Neural progenitor cell (in vitro differentiated cells): ENCODE measurements at regions not wholly inside any gene's neighbourhood (a gene's known extent, or its start where the extent isn't known, plus 50 kb on each side); places are given as distances from the start of the nearest gene placed in this dataset.
A peak's percentile ranks its signal among the peaks of the same experiment; 100 is the strongest.

Experiments
- DNase-seq: peaks from one replicate; pipeline ENCODE4 v3.0.0-alpha.2; 2016; ENCODE audit warnings: low spot score
- H2AFZ ChIP-seq: fragments of 200-600 bp; sonication (generic); replicated peaks from 2 replicates; pipeline ENCODE4 v1.6.1; 2016; ENCODE audit warnings: antibody characterized with exemption
- H3F3A ChIP-seq: fragments of 200-600 bp; sonication (generic); 2 replicates; pipeline ENCODE4 v1.6.1; 2016; ENCODE audit warnings: antibody characterized with exemption, low read depth
- H3K27ac ChIP-seq: fragments of 200-600 bp; sonication (generic); 2 replicates; pipeline ENCODE4 v1.5.1; 2016; ENCODE audit warnings: mild to moderate bottlenecking
- H3K27me3 ChIP-seq: fragments of 200-600 bp; sonication (generic); 2 replicates; pipeline ENCODE4 v1.6.1; 2016; ENCODE audit warnings: mild to moderate bottlenecking, moderate library complexity
- H3K36me3 ChIP-seq: fragments of 200-600 bp; sonication (generic); 2 replicates; pipeline ENCODE4 v1.5.1; 2016
- H3K4me1 ChIP-seq: fragments of 200-600 bp; sonication (generic); 2 replicates; pipeline ENCODE4 v1.6.1; 2016; ENCODE audit warnings: mixed run types
- H3K4me2 ChIP-seq: fragments of 200-600 bp; sonication (generic); 2 replicates; pipeline ENCODE4 v1.6.1; 2016
- H3K4me3 ChIP-seq: fragments of 200-600 bp; sonication (generic); 2 replicates; pipeline ENCODE4 v1.5.1; 2016
- H3K79me2 ChIP-seq: fragments of 200-600 bp; sonication (generic); 2 replicates; pipeline ENCODE4 v1.6.1; 2016; ENCODE audit warnings: low read depth
- H3K9ac ChIP-seq: fragments of 200-600 bp; sonication (generic); 2 replicates; pipeline ENCODE4 v1.6.1; 2016
- H3K9me3 ChIP-seq: fragments of 200-600 bp; sonication (generic); 2 replicates; pipeline ENCODE4 v1.5.1; 2016; ENCODE audit warnings: low read depth
- H4K20me1 ChIP-seq: fragments of 200-600 bp; sonication (generic); 2 replicates; pipeline ENCODE4 v1.6.1; 2016; ENCODE audit warnings: low read depth
- H3K27ac Mint-ChIP-seq: 3 replicates; pipeline ENCODE4 v1.8.0; 2021; ENCODE audit warnings: mixed read lengths
- H3K27me3 Mint-ChIP-seq: 2 replicates; pipeline ENCODE4 v1.8.0; 2022; ENCODE audit warnings: low read depth, mild to moderate bottlenecking, inconsistent platforms, moderate library complexity, mixed read lengths; ENCODE audit not compliant: insufficient read depth
- H3K36me3 Mint-ChIP-seq: 3 replicates; pipeline ENCODE4 v1.8.0; 2021; ENCODE audit warnings: mixed read lengths
- H3K4me1 Mint-ChIP-seq: 3 replicates; pipeline ENCODE4 v1.8.0; 2021; ENCODE audit warnings: mixed read lengths
- H3K4me3 Mint-ChIP-seq: 3 replicates; pipeline ENCODE4 v1.8.0; 2021; ENCODE audit warnings: mild to moderate bottlenecking, moderate library complexity, mixed read lengths
- H3K9me3 Mint-ChIP-seq: 3 replicates; pipeline ENCODE4 v1.8.0; 2020; ENCODE audit warnings: mixed read lengths
- EZH2 ChIP-seq: fragments of 200-600 bp; sonication (generic); IDR thresholded peaks from 2 replicates; pipeline ENCODE4 v1.6.1; 2017; ENCODE audit warnings: antibody characterized with exemption, mild to moderate bottlenecking, moderate library complexity
- EZH2phosphoT487 ChIP-seq: fragments of 200-600 bp; sonication (generic); IDR thresholded peaks from 2 replicates; pipeline ENCODE4 v1.6.1; 2017; ENCODE audit warnings: antibody characterized with exemption
- TF ChIP-seq, protein P1 (sequence below): fragments of 200-600 bp; sonication (generic); IDR thresholded peaks from 2 replicates; pipeline ENCODE4 v1.5.1; 2017; ENCODE audit warnings: antibody characterized with exemption, mild to moderate bottlenecking

DNA sequence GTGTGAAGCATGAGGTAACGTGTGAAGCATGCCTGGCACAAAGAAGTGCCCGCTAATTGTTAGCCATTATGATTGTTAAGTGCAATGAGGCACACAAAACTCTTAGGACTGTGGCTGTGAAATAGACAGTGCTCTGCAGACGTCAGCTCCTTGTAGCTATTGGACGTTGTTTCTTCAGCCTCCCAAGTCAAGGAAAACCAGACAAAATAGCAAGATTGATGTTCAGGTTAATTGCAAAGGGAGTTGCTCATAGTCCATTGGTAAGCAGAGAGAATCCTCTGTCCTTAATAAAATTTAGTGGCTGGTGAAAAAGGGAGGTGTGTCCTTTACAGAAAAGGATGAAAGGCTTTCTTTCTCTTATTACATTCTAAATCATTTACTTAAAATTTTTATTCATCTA is 54.6 kb upstream of the MBP start:
- H3K36me3 ChIP-seq, result no peaks in the 10 kb centered on the region
- no peaks in the 10 kb centered on the region for H3F3A ChIP-seq
- peaks cover 4% of the 10 kb centered on the region for H3K4me1 Mint-ChIP-seq
- H3K36me3 Mint-ChIP-seq, result peaks cover 2% of the 10 kb centered on the region
- H3K4me2 ChIP-seq, result no peak overlapping the region
- no peak for DNase-seq
- H2AFZ ChIP-seq, result no peak overlapping the region
- H3K9me3 ChIP-seq, result no peaks in the 10 kb centered on the region
- no peaks in the 10 kb centered on the region for H3K79me2 ChIP-seq
- no peak overlapping the region for H3K27ac Mint-ChIP-seq
- H3K27ac ChIP-seq, result no peak overlapping the region
- TF ChIP-seq EZH2phosphoT487, result no peak
- TF ChIP-seq EZH2, result no peak
- TF ChIP-seq, protein P1, sequence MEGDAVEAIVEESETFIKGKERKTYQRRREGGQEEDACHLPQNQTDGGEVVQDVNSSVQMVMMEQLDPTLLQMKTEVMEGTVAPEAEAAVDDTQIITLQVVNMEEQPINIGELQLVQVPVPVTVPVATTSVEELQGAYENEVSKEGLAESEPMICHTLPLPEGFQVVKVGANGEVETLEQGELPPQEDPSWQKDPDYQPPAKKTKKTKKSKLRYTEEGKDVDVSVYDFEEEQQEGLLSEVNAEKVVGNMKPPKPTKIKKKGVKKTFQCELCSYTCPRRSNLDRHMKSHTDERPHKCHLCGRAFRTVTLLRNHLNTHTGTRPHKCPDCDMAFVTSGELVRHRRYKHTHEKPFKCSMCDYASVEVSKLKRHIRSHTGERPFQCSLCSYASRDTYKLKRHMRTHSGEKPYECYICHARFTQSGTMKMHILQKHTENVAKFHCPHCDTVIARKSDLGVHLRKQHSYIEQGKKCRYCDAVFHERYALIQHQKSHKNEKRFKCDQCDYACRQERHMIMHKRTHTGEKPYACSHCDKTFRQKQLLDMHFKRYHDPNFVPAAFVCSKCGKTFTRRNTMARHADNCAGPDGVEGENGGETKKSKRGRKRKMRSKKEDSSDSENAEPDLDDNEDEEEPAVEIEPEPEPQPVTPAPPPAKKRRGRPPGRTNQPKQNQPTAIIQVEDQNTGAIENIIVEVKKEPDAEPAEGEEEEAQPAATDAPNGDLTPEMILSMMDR, result no peak
- peaks cover 16% of the 10 kb centered on the region for H3K9me3 Mint-ChIP-seq
- no peaks in the 10 kb centered on the region for H4K20me1 ChIP-seq
- no peak overlapping the region for H3K4me3 Mint-ChIP-seq
- peaks cover 4% of the 10 kb centered on the region for H3K27me3 Mint-ChIP-seq
- H3K4me3 ChIP-seq, result no peak overlapping the region
- H3K4me1 ChIP-seq, result peaks cover 3% of the 10 kb centered on the region
- no peak overlapping the region for H3K9ac ChIP-seq
- no peaks in the 10 kb centered on the region for H3K27me3 ChIP-seq

DNA sequence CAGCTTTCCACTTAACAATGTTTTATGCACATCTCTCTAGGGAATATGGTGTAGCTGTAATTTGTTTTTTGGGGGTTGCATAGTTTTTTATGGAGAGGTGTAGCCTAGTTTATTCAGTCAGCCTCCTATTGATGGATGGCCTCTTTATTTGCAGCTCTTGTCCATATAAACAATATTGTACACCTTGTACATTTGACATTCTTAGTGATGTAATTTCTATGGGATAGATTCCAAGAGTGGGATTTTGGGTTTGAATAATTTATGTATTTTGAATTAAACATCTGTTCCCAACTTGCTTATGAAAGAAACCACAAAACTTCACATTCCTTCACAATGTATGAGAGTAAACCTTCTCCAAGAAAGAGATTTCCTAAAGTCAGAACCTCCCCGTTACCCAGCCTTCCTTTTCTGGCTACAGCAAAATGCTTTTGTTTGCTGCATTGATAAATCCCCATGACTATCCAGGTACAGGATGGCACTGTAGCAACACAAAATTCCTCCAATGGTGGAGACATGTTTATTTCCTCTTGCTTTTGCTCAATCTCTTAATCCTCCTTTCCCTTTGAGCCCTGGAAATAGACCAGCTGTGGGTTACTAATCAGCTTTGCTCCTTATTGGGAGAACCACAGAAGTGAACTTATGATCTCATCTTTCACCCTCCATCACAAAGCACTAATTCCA is 58.4 kb upstream of the GALR1 start:
- H3K4me1 ChIP-seq, result peaks cover 3% of the 10 kb centered on the region
- H4K20me1 ChIP-seq, result no peaks in the 10 kb centered on the region
- peak; percentile 10 for DNase-seq
- no peak overlapping the region for H3K4me3 ChIP-seq
- TF ChIP-seq EZH2, result no peak
- TF ChIP-seq, protein P1, result no peak
- no peak for TF ChIP-seq EZH2phosphoT487
- Mint-ChIP-seq H3K4me1 (peaks cover 4% of the 10 kb centered on the region), H3K4me3 (no peak overlapping the region), H3K27ac (no peak overlapping the region), H3K9me3 (peaks cover 17% of the 10 kb centered on the region), H3K36me3 (no peaks in the 10 kb centered on the region), H3K27me3 (no peaks in the 10 kb centered on the region)
- no peak overlapping the region for H3K4me2 ChIP-seq
- H3K9me3 ChIP-seq, result peaks cover 9% of the 10 kb centered on the region
- no peak overlapping the region for H3K27ac ChIP-seq
- no peak overlapping the region for H2AFZ ChIP-seq
- H3K36me3 ChIP-seq, result no peaks in the 10 kb centered on the region
- no peaks in the 10 kb centered on the region for H3K79me2 ChIP-seq
- H3K27me3 ChIP-seq, result no peaks in the 10 kb centered on the region
- H3K9ac ChIP-seq, result no peak overlapping the region
- H3F3A ChIP-seq, result no peaks in the 10 kb centered on the region

DNA sequence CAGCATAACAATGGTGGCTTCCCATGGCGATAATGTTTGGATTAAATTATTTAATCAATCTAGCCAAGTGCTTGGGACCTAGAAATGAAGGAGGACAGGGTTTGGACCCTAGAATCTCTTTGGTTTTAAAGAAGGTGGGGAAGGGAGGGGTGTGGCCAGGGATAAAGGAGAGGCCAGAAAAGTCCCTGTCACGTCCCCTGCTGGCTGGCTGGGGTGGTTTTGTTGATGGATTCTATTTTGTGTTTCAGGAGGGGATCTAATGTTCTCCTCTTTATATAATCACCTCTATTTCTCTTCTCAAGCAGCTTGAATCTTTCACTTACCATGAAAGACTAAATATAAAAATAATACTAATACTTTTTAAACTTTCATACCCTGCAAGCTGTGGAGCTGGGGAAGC is 52.6 kb upstream of the GALR1 start:
- Histone ChIP-seq H3K27me3 (no peaks in the 10 kb centered on the region), H3F3A (no peaks in the 10 kb centered on the region), H3K4me3 (no peak overlapping the region), H3K79me2 (no peaks in the 10 kb centered on the region), H2AFZ (no peak overlapping the region), H3K4me1 (no peaks in the 10 kb centered on the region), H3K9ac (no peak overlapping the region), H3K9me3 (peaks cover 9% of the 10 kb centered on the region), H3K27ac (no peak overlapping the region), H4K20me1 (no peaks in the 10 kb centered on the region), H3K4me2 (no peak overlapping the region), H3K36me3 (no peaks in the 10 kb centered on the region)
- DNase-seq, result no peak
- H3K36me3 Mint-ChIP-seq, result no peaks in the 10 kb centered on the region
- no peak overlapping the region for H3K27ac Mint-ChIP-seq
- H3K27me3 Mint-ChIP-seq, result no peaks in the 10 kb centered on the region
- H3K4me1 Mint-ChIP-seq, result peaks cover 2% of the 10 kb centered on the region
- no peak overlapping the region for H3K4me3 Mint-ChIP-seq
- peaks cover 13% of the 10 kb centered on the region for H3K9me3 Mint-ChIP-seq
- TF ChIP-seq EZH2phosphoT487, result no peak
- no peak for TF ChIP-seq EZH2
- TF ChIP-seq, protein P1, result peak; percentile 46
